ENCODE measurements at regions not wholly inside any gene's neighbourhood (a gene's known extent, or its start where the extent isn't known, plus 50 kb on each side); places are given as distances from the start of the nearest gene placed in this dataset.

GRCh38 chr5:143759396-143760130 is 52.4 kb upstream of the HMHB1 start (continued):
- no peak for TF ChIP-seq AFF4 (CRISPR knock-in tag; IDR thresholded peaks at IDR 0.05; ENCODE audit: borderline replicate concordance)
- TF ChIP-seq ZNF232 (CRISPR knock-in tag; IDR thresholded peaks at IDR 0.05) = no peak
- TF ChIP-seq E2F4 (CRISPR knock-in tag; IDR thresholded peaks at IDR 0.05; ENCODE audit: borderline replicate concordance, low read depth) = no peak
- TF ChIP-seq PREB (CRISPR knock-in tag; IDR thresholded peaks at IDR 0.05; ENCODE audit: borderline replicate concordance) = no peak

- CTCF ChIA-PET = no interaction called here
- Mint-ChIP-seq H3K4me3 (no peak overlapping the region), H3K27ac (no peak overlapping the region), H3K27me3 (ENCODE audit: low read depth) (no peaks in the 10 kb centered on the region), H3K4me1 (peaks cover 3% of the 10 kb centered on the region), H3K36me3 (no peaks in the 10 kb centered on the region), H3K9me3 (peaks cover 6% of the 10 kb centered on the region)
- DNase-seq (ENCODE audit: low spot score) (no peak), ATAC-seq (no peak)
- POLR2A ChIA-PET = no interaction called here
- TF ChIP-seq PRDM15 (CRISPR knock-in tag; IDR thresholded peaks at IDR 0.05) (no peak), ZNF532 (CRISPR knock-in tag; IDR thresholded peaks at IDR 0.05; ENCODE audit: borderline replicate concordance) (no peak), CREM (CRISPR knock-in tag; IDR thresholded peaks at IDR 0.05) (no peak), NFYB (CRISPR knock-in tag; conservative IDR thresholded peaks at IDR 0.05; ENCODE audit: low read depth) (no peak), EMX1 (CRISPR knock-in tag; IDR thresholded peaks at IDR 0.05) (no peak)
Observed at GRCh38 chr5:143758750-143759149, 53.2 kb upstream of the HMHB1 start.
